ENCODE measurements at regions not wholly inside any gene's neighbourhood (a gene's known extent, or its start where the extent isn't known, plus 50 kb on each side); places are given as distances from the start of the nearest gene placed in this dataset.

- no peaks in the 10 kb centered on the region for H3K36me3 ChIP-seq
- no peaks in the 10 kb centered on the region for H3K9me3 ChIP-seq
- no peak for DNase-seq
- 38 to 70% methylated on average over 2 of the region's 2 CpGs for WGBS, 2 donors
- H3K4me3 ChIP-seq: no peak overlapping the region
- no peak overlapping the region for H3K27ac ChIP-seq
- intact Hi-C loops (cut with DNase I): no loop called here
- no peaks in the 10 kb centered on the region for H3K4me1 ChIP-seq
- no peaks in the 10 kb centered on the region for H3K27me3 ChIP-seq
- TF ChIP-seq POLR2A (IDR thresholded peaks at IDR 0.05) (no peak), EP300 (IDR thresholded peaks at IDR 0.05) (no peak), CTCF (IDR thresholded peaks at IDR 0.05) (no peak), POLR2AphosphoS5 (IDR thresholded peaks at IDR 0.05) (no peak)
Measured at GRCh38 chr5:85681871-85682270, 935.9 kb upstream of the COX7C start.

- no peak for DNase-seq
- intact Hi-C loops (cut with DNase I): no loop called here
- H3K9me3 ChIP-seq: no peaks in the 10 kb centered on the region
- TF ChIP-seq CTCF (IDR thresholded peaks at IDR 0.05) (no peak), EP300 (IDR thresholded peaks at IDR 0.05) (no peak), POLR2A (IDR thresholded peaks at IDR 0.05) (no peak), POLR2AphosphoS5 (IDR thresholded peaks at IDR 0.05) (no peak)
- H3K27ac ChIP-seq: no peak overlapping the region
- H3K27me3 ChIP-seq: no peaks in the 10 kb centered on the region
- H3K4me3 ChIP-seq: no peak overlapping the region
- no peaks in the 10 kb centered on the region for H3K36me3 ChIP-seq
- WGBS, 2 donors: 81 to 90% methylated on average over 4 of the region's 4 CpGs
- H3K4me1 ChIP-seq: no peaks in the 10 kb centered on the region
Measured at GRCh38 chr5:85684351-85684750, 933.4 kb upstream of the COX7C start.

GRCh38 chr5:85703296-85703695, 914.4 kb upstream of the COX7C start:
- TF ChIP-seq EP300 (IDR thresholded peaks at IDR 0.05) (no peak), POLR2AphosphoS5 (IDR thresholded peaks at IDR 0.05) (no peak), POLR2A (IDR thresholded peaks at IDR 0.05) (no peak), CTCF (IDR thresholded peaks at IDR 0.05) (no peak)
- 89 to 97% methylated on average over 1 of the region's 1 CpG for WGBS, 2 donors
- no peaks in the 10 kb centered on the region for H3K4me1 ChIP-seq
- H3K9me3 ChIP-seq: no peaks in the 10 kb centered on the region
- no peak overlapping the region for H3K27ac ChIP-seq
- intact Hi-C loops (cut with DNase I): no loop called here
- DNase-seq: no peak
- no peak overlapping the region for H3K4me3 ChIP-seq
- H3K27me3 ChIP-seq: no peaks in the 10 kb centered on the region
- H3K36me3 ChIP-seq: no peaks in the 10 kb centered on the region

- TF ChIP-seq EP300 (IDR thresholded peaks at IDR 0.05): no peak
- intact Hi-C loops (cut with DNase I): no loop called here
Measured at GRCh38 chr5:85709728-85710127, 908.0 kb upstream of the COX7C start.

GRCh38 chr5:85716344-85717202, 901.2 kb upstream of the COX7C start:
- Histone ChIP-seq H3K4me1 (no peaks in the 10 kb centered on the region), H3K27me3 (no peaks in the 10 kb centered on the region), H3K9me3 (no peaks in the 10 kb centered on the region), H3K27ac (no peak overlapping the region), H3K4me3 (no peak overlapping the region), H3K36me3 (no peaks in the 10 kb centered on the region)
- TF ChIP-seq CTCF (IDR thresholded peaks at IDR 0.05) (no peak), EP300 (IDR thresholded peaks at IDR 0.05) (no peak), POLR2A (IDR thresholded peaks at IDR 0.05) (no peak), POLR2AphosphoS5 (IDR thresholded peaks at IDR 0.05) (no peak)
- intact Hi-C loops (cut with DNase I): no loop called here
- WGBS, 2 donors: 67 to 84% methylated on average over 8 of the region's 8 CpGs
- no peak for DNase-seq

More at GRCh38 chr5:85709728-85710127, 908.0 kb upstream of the COX7C start:
- WGBS, 2 donors: 3 to 10% methylated on average over 1 of the region's 1 CpG
- Histone ChIP-seq H3K4me3 (no peak overlapping the region), H3K4me1 (no peaks in the 10 kb centered on the region), H3K36me3 (no peaks in the 10 kb centered on the region), H3K27me3 (no peaks in the 10 kb centered on the region), H3K27ac (no peak overlapping the region), H3K9me3 (no peaks in the 10 kb centered on the region)
- DNase-seq: no peak
